ENCODE measurements at regions not wholly inside any gene's neighbourhood (a gene's known extent, or its start where the extent isn't known, plus 50 kb on each side); places are given as distances from the start of the nearest gene placed in this dataset.

DNA sequence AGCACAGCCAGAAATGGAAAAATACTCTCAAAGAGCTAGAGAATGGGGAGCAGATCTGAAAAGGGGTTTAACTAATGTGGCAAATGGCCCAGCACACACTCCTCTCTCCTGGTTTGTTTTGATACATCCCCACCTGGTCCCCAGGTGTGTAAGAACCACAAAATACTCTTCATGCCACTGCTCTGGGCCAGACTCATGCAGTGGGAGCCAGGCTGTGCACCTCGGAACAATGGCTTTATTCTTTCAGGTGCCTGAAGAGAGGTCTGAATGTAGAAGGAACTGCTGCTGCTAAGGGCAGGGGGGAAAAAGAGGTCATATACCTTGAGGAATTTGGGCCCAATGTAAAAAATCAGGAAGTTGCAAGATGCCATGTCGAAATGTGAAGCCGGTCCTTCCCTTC is 123.9 kb upstream of the ADAMTSL1 start:
- Mint-ChIP-seq H3K27ac (no peak overlapping the region), H3K4me3 (no peak overlapping the region), H3K27me3 (no peaks in the 10 kb centered on the region), H3K9me3 (ENCODE audit: insufficient read depth) (no peaks in the 10 kb centered on the region), H3K4me1 (no peaks in the 10 kb centered on the region)
- Histone ChIP-seq H3K4me3 (ENCODE audit: control extremely low read depth in 1 of 5, extremely low read depth in 1 of 5, insufficient read depth in 1 of 5, low read depth in 2 of 5, low read length in 4 of 5) (no peak overlapping the region), H2AFZ (ENCODE audit: insufficient read depth, low read depth, low read length, poor library complexity, severe bottlenecking) (no peak overlapping the region), H3K9ac (ENCODE audit: low read length) (no peak overlapping the region), H3K27ac (ENCODE audit: low read length in 2 of 2) (no peak overlapping the region), H3K27me3 (replicated peaks in 1 of 4; ENCODE audit: control extremely low read depth in 1 of 4, control insufficient read depth in 3 of 4, insufficient read depth in 4 of 4, low read length in 3 of 4) (no peaks in the 10 kb centered on the region), H4K20me1 (ENCODE audit: control insufficient read depth, insufficient read depth, low read length, poor library complexity, severe bottlenecking) (no peaks in the 10 kb centered on the region), H3K4me1 (ENCODE audit: control insufficient read depth in 2 of 2, insufficient read depth in 2 of 2, low read length in 2 of 2) (no peaks in the 10 kb centered on the region), H3K79me2 (ENCODE audit: control insufficient read depth, insufficient read depth, low read length) (no peaks in the 10 kb centered on the region), H3K4me2 (replicated peaks; ENCODE audit: low read depth, low read length, poor library complexity, severe bottlenecking) (no peak overlapping the region), H3K36me3 (replicated peaks in 1 of 2; ENCODE audit: control extremely low read depth in 1 of 2, control insufficient read depth in 1 of 2, extremely low read depth in 1 of 2, insufficient read depth in 2 of 2, low read length in 1 of 2) (no peaks in the 10 kb centered on the region), H3K9me3 (ENCODE audit: control extremely low read depth in 1 of 3, control insufficient read depth in 2 of 3, insufficient read depth in 1 of 3, low read length in 2 of 3) (no peaks in the 10 kb centered on the region)
- 87% methylated on average over 3 of the region's 3 CpGs for WGBS (ENCODE audit: insufficient coverage)
- ChIA-PET POLR2A (no interaction called here), CTCF (no interaction called here)
- TF ChIP-seq, protein P1, sequence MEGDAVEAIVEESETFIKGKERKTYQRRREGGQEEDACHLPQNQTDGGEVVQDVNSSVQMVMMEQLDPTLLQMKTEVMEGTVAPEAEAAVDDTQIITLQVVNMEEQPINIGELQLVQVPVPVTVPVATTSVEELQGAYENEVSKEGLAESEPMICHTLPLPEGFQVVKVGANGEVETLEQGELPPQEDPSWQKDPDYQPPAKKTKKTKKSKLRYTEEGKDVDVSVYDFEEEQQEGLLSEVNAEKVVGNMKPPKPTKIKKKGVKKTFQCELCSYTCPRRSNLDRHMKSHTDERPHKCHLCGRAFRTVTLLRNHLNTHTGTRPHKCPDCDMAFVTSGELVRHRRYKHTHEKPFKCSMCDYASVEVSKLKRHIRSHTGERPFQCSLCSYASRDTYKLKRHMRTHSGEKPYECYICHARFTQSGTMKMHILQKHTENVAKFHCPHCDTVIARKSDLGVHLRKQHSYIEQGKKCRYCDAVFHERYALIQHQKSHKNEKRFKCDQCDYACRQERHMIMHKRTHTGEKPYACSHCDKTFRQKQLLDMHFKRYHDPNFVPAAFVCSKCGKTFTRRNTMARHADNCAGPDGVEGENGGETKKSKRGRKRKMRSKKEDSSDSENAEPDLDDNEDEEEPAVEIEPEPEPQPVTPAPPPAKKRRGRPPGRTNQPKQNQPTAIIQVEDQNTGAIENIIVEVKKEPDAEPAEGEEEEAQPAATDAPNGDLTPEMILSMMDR (IDR thresholded peaks at IDR 0.05), result no peak
- no peak for TF ChIP-seq EZH2 (IDR thresholded peaks at IDR 0.05; ENCODE audit: borderline replicate concordance, insufficient read depth, low read depth, low read length, poor library complexity, severe bottlenecking)
- DNase-seq (no peak), ATAC-seq (ENCODE audit: low read depth) (no peak)
- intact Hi-C loops (cut with micrococcal nuclease), result no loop called here

DNA sequence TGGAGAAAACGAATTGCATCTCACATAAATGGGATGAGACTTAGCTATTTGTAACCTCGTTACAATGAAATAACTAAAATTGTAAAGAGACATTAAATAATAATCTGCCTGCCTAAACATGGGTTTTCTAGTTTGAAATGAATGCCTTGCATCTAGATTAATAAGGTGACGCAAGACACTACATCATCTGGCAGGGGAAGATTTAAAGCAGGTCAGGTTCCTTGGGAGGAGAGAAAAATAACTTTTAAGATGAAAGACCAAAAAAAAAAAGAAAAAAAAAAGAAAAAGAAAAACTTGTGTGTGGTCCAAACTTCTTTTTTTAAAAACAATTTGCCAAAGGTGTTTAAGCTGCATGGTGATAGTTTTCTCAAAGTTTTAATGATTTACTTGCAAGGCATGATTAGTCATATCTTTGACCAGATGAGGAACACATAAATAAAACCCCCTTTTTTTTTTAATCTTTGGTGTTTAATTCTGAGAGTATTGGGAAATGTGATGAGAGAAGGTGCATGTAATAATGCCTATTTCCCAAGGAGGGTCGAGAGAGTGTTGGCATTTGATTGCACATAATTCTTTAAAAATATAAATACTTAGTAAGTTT is 122.9 kb upstream of the ADAMTSL1 start:
- no peaks in the 10 kb centered on the region for H3K36me3 ChIP-seq (replicated peaks in 1 of 2; ENCODE audit: control extremely low read depth in 1 of 2, control insufficient read depth in 1 of 2, extremely low read depth in 1 of 2, insufficient read depth in 2 of 2, low read length in 1 of 2)
- no CpG with 5 or more reads among the region's 4 CpGs for WGBS (ENCODE audit: insufficient coverage)

More for the DNA sequence above, 122.9 kb upstream of the ADAMTSL1 start:
- POLR2A ChIA-PET, result no interaction called here
- CTCF ChIA-PET, result interaction anchor here (1.5 kb wide), 1 partner anchor 96 kb away, joined by 3 read pairs; no protein-coding TSS in a partner anchor
- no peak overlapping the region for H3K4me3 ChIP-seq (ENCODE audit: control extremely low read depth in 1 of 5, extremely low read depth in 1 of 5, insufficient read depth in 1 of 5, low read depth in 2 of 5, low read length in 4 of 5)
- H4K20me1 ChIP-seq (ENCODE audit: control insufficient read depth, insufficient read depth, low read length, poor library complexity, severe bottlenecking), result no peaks in the 10 kb centered on the region
- H3K9me3 ChIP-seq (ENCODE audit: control extremely low read depth in 1 of 3, control insufficient read depth in 2 of 3, insufficient read depth in 1 of 3, low read length in 2 of 3), result peaks cover 0 to 4% (median 0%) of the 10 kb centered on the region in 3 donors
- no peak overlapping the region for H3K9ac ChIP-seq (ENCODE audit: low read length)
- H3K27ac ChIP-seq (ENCODE audit: low read length in 2 of 2), result no peak overlapping the region
- intact Hi-C loops (cut with micrococcal nuclease), result no loop called here
- ATAC-seq (ENCODE audit: low read depth), result no peak
- no peaks in the 10 kb centered on the region for H3K27me3 Mint-ChIP-seq
- no peaks in the 10 kb centered on the region for H3K79me2 ChIP-seq (ENCODE audit: control insufficient read depth, insufficient read depth, low read length)
- H2AFZ ChIP-seq (ENCODE audit: insufficient read depth, low read depth, low read length, poor library complexity, severe bottlenecking), result no peak overlapping the region
- no peaks in the 10 kb centered on the region for H3K4me1 ChIP-seq (ENCODE audit: control insufficient read depth in 2 of 2, insufficient read depth in 2 of 2, low read length in 2 of 2)
- H3K27ac Mint-ChIP-seq, result no peak overlapping the region
- no peak overlapping the region for H3K4me2 ChIP-seq (replicated peaks; ENCODE audit: low read depth, low read length, poor library complexity, severe bottlenecking)
- H3K4me1 Mint-ChIP-seq, result no peaks in the 10 kb centered on the region
- H3K27me3 ChIP-seq (replicated peaks in 1 of 4; ENCODE audit: control extremely low read depth in 1 of 4, control insufficient read depth in 3 of 4, insufficient read depth in 4 of 4, low read length in 3 of 4), result no peaks in the 10 kb centered on the region
- no peak for TF ChIP-seq EZH2 (IDR thresholded peaks at IDR 0.05; ENCODE audit: borderline replicate concordance, insufficient read depth, low read depth, low read length, poor library complexity, severe bottlenecking)
- TF ChIP-seq, protein P1 (IDR thresholded peaks at IDR 0.05), result no peak
- DNase-seq, result no peak
- no peak overlapping the region for H3K4me3 Mint-ChIP-seq
- no peaks in the 10 kb centered on the region for H3K9me3 Mint-ChIP-seq (ENCODE audit: insufficient read depth)

Data from B cell (primary cell).